HG03025 (cell line): ENCODE measurements at regions not wholly inside any gene's neighbourhood (a gene's known extent, or its start where the extent isn't known, plus 50 kb on each side); places are given as distances from the start of the nearest gene placed in this dataset.
"Not testable (repeated sequence)": the region's sequence is repeated elsewhere in the genome, so short reads cannot be mapped to it uniquely, and the experiment has no call there.

Experiments
- ATAC-seq: cut with Tn5 transposase; IDR thresholded peaks from one replicate; pipeline ENCODE4 v1.9.1; 2021; ENCODE audit warnings: mild to moderate bottlenecking, moderate library complexity; ENCODE audit not compliant: unreplicated experiment, low FRiP score

- no peak for ATAC-seq
These were observed 140.8 kb upstream of the TRPC7 start for GRCh38 chr5:136506131-136506530.

GRCh38 chr5:136501133-136501532 is 135.8 kb upstream of the TRPC7 start:
- no peak for ATAC-seq

- no peak for ATAC-seq
These were observed 127.2 kb upstream of the TRPC7 start for GRCh38 chr5:136492587-136492986.

GRCh38 chr5:136491806-136492205 is 126.5 kb upstream of the TRPC7 start:
- no peak for ATAC-seq

- ATAC-seq = no peak
These were observed 119.5 kb upstream of the TRPC7 start for GRCh38 chr5:136484808-136485325.

- ATAC-seq = no peak
These were observed 116.9 kb upstream of the TRPC7 start for GRCh38 chr5:136482206-136482605.

- no peak for ATAC-seq
These were observed 109.1 kb upstream of the TRPC7 start for GRCh38 chr5:136474466-136474865.

- no peak for ATAC-seq
These were observed 102.3 kb upstream of the TRPC7 start for GRCh38 chr5:136467632-136468031.

- ATAC-seq = no peak
These were observed 100.7 kb upstream of the TRPC7 start for GRCh38 chr5:136466041-136466415.

GRCh38 chr5:136458481-136458880 is 93.1 kb upstream of the TRPC7 start:
- no peak for ATAC-seq

- ATAC-seq = no peak
These were observed 92.2 kb upstream of the TRPC7 start for GRCh38 chr5:136457390-136458013.

- ATAC-seq = no peak
These were observed 90.1 kb upstream of the TRPC7 start for GRCh38 chr5:136455409-136455808.

- ATAC-seq = no peak
These were observed 88.8 kb upstream of the TRPC7 start for GRCh38 chr5:136453986-136454758.

GRCh38 chr5:136453199-136453598 is 87.9 kb upstream of the TRPC7 start:
- ATAC-seq = no peak

- ATAC-seq = not testable (repeated sequence)
These were observed 82.2 kb upstream of the TRPC7 start for GRCh38 chr5:136447576-136447975.

- no peak for ATAC-seq
These were observed 81.2 kb upstream of the TRPC7 start for GRCh38 chr5:136446565-136446964.

- ATAC-seq = not testable (repeated sequence)
These were observed 78.8 kb upstream of the TRPC7 start for GRCh38 chr5:136444099-136444498.

GRCh38 chr5:136439367-136439766 is 74.0 kb upstream of the TRPC7 start:
- no peak for ATAC-seq

GRCh38 chr5:136435946-136436543 is 70.7 kb upstream of the TRPC7 start:
- ATAC-seq = no peak

- no peak for ATAC-seq
These were observed 69.5 kb upstream of the TRPC7 start for GRCh38 chr5:136434795-136435194.

GRCh38 chr5:136432705-136433104 is 67.4 kb upstream of the TRPC7 start:
- ATAC-seq = no peak

- no peak for ATAC-seq
These were observed 64.7 kb upstream of the TRPC7 start for GRCh38 chr5:136430081-136430480.
